ENCODE measurements at regions not wholly inside any gene's neighbourhood (a gene's known extent, or its start where the extent isn't known, plus 50 kb on each side); places are given as distances from the start of the nearest gene placed in this dataset.
"Not testable (repeated sequence)": the region's sequence is repeated elsewhere in the genome, so short reads cannot be mapped to it uniquely, and the experiment has no call there.

DNA sequence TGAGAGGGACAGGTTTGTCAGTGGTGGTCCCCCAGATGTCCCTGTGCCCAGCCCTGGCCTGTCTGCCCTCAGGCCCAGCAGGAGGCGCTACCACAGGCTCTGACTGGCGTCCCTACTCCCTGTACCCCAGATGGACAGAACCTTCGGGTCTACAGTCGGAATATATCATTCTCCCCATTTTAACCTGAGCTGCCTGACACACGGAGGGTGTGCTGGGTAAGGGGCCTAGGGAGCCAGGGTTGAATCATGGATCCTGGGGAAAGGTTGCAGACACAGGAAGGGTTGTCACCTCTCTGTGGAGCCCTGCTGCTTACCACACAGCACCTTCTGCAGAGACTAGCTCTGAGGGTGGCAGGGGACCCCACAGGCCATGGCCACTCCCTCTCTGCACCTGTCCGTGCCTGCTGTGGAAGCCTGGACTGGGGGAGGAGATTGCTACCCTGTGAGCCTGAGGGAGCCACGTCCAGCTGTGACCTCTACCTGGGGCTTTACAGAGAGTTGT, 162.2 kb upstream of the ZNF267 start:
- DNase-seq (ENCODE audit: low spot score in 2 of 2) = no peak
- Mint-ChIP-seq H3K27ac (peak overlapping the region in 1 of 2 donors; percentile 100), H3K36me3 (peaks cover 28 to 52% of the 10 kb centered on the region in 2 donors)

DNA sequence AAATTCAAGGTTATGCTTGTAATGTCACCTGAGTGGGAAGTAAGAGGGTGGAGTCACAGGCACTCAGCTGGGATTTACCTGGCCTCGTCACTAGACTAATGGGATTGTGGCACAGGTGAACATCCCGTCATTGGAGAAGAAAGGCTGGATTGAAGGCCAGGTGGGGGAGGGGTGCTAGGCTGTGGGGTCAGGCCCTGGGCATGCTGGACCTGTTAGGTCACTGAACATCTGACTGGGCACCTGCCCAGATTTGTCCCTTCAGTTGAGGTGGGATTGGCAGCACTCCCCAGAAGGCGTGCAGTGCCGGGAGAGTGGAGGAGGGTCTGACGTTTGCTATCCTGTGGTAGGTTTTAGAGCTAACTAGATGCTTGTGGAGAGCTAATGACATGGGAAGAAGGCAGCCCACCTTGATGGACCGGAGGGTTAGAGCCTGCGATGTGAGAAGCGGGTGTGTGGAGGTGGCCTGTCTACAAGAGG, 161.5 kb upstream of the ZNF267 start:
- Mint-ChIP-seq H3K9me3 (no peaks in the 10 kb centered on the region), H3K36me3 (peaks cover 28 to 59% of the 10 kb centered on the region in 2 donors), H3K27ac (peak overlapping the region; percentile 85 to 100)
- DNase-seq (ENCODE audit: low spot score in 2 of 2) (no peak), ATAC-seq (no peak)

More for the DNA sequence above, 162.2 kb upstream of the ZNF267 start:
- no peaks in the 10 kb centered on the region for H3K9me3 Mint-ChIP-seq
- ATAC-seq = no peak

DNA sequence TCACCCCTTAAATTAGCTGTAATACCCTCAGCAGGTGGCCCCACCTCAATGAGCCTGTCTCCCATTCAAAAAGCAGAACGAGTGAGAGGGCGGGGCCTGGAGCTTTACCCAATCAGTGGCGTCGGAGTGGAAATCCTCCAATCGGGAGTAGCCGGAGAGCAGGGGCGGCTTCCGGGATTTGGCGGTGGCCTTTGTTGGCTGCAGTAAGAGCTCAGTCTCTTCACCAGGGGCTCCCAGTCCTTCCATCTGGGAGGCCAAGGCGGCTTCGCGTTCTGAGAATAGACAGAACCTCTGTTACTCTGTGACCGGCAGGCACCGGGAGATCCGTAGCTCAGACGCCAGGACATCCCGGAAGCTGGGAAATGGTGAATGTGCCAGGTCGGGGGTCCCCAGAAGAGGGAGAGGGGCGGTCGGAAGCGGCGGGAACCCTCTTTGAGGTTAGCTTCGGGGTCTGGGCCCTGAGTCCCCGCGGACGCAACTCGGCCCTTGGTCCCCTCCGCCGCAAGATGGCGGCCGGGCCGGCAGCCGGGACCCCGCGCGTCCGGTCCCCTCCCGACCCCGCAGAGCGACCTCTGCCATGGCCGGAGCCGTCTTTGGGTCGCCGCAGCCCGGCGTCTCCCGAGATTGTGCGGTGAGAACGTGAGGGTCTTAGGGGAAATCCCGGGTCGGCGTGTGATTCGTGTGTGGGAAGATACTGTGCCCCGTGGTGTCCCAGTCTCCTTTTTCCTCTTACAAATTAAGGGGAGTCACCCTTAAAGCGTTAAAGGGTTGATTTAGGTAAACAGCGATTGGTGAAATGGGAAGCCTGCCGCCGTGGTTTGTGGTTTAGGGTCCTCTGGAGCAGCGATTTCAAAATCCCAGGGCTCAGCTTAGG, 160.3 kb upstream of the ZNF267 start:
- Mint-ChIP-seq H3K27ac (peak overlapping the region; percentile 100), H3K9me3 (no peaks in the 10 kb centered on the region), H3K36me3 (peaks cover 32 to 60% of the 10 kb centered on the region in 2 donors)
- DNase-seq (ENCODE audit: low spot score in 2 of 2) (peak; percentile 87 to 88), ATAC-seq (peak; percentile 84 to 88)

DNA sequence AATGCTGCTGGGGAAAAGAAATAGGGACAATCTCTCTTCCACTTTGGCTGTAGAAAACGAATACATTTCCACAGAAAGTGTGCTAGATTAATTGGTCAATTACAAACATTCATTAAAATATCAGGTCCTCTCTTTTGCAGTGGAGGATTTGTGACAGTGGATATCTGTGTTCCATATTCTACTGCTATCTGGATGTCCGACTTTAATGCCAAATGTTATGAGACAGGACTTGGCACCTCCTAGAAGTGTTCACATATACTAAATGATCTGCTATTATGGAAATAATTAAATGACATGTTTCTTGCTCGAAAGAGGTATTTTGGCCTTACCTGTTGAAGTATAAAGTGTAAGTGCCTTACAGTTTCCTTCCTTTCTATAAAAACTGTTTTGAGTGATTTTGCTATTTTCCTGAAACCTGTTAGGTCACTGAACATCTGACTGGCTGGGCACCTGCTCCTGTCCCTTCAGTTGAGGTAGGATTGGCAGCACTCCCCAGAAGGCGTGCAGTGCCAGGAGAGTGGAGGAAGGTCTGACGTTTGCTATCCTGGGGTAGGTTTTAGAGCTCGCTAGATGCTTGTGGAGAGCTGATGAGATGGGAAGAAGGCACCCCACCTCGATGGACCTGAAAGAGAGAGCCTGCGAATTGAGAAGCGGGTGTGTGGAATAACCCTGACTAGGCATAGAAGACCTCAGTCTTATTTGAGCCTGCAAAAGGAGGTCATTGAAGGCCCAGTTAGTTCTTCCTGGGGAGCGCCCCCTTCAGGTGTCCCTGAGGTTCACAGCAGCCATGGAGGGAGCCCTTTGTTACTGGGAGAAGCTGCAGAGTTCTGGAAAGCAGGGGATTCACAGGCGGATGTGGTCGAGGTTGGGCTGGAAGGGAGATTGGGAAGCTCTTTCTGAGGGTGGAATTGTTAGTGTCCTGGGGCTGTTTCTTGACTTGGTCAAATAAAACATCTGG, 159.4 kb upstream of the ZNF267 start:
- peaks cover 38 to 60% of the 10 kb centered on the region in 2 donors for H3K36me3 Mint-ChIP-seq
- no peak for DNase-seq (ENCODE audit: low spot score in 2 of 2)

DNA sequence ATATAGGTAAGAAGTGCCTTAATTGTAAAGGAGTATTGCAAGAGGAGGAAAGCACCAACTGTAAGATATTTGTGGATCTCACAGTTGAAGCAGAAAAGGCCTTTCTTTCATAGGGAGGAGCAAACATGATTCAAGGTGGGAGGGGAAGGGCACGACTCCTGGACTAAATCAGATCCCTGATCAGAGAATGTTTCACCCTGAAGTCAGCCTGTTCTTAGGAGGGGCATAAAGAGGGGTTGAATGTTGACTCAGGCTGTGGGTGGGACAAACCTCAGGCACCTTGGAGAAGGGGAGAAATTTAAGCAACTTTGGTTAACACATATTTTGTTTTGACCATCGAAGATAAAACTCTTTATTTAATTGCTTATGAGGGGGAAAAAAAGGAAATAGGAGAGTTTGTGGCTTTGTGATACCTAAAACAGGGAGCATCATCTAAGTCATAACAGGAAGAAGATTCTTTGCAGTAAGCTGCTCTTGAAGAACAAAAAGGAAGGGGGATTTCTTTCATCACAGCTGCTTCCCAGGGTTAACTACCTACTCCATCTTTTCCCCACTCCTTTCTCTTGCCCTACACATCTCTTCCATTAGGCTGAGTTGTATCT, 158.6 kb upstream of the ZNF267 start:
- H3K36me3 Mint-ChIP-seq = peaks cover 39 to 65% of the 10 kb centered on the region in 2 donors
- H3K27ac Mint-ChIP-seq = peak overlapping the region; percentile 93 to 100
- ATAC-seq = peak; percentile 40 to 52
- no peaks in the 10 kb centered on the region for H3K9me3 Mint-ChIP-seq
- no peak for DNase-seq (ENCODE audit: low spot score in 2 of 2)

More for the DNA sequence above, 159.4 kb upstream of the ZNF267 start:
- H3K9me3 Mint-ChIP-seq = no peaks in the 10 kb centered on the region
- ATAC-seq = no peak
- H3K27ac Mint-ChIP-seq = peak overlapping the region; percentile 93 to 100

DNA sequence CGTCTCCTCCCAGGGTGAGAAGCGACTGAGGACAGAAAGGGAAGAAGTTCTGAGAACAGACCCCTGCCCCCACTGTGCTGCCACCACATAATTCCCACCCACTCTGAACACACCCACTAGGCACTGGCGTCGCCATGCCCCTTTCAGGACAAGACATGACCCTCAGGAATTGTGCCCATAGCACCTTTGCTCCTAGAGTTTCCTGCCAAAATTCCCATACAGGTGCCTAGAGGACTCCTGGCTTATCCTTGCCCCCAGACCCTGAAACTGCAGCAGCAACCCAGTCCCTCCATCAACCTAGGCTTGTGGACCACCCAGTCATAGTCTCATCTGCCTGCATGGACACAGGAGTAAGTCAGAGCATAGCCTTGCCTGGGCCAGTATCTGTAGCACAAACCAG, 157.7 kb upstream of the ZNF267 start:
- H3K27ac Mint-ChIP-seq = peak overlapping the region; percentile 93 to 100
- H3K36me3 Mint-ChIP-seq = peaks cover 46 to 72% of the 10 kb centered on the region in 2 donors
- no peak for ATAC-seq
- no peaks in the 10 kb centered on the region for H3K9me3 Mint-ChIP-seq
- no peak for DNase-seq (ENCODE audit: low spot score in 2 of 2)

DNA sequence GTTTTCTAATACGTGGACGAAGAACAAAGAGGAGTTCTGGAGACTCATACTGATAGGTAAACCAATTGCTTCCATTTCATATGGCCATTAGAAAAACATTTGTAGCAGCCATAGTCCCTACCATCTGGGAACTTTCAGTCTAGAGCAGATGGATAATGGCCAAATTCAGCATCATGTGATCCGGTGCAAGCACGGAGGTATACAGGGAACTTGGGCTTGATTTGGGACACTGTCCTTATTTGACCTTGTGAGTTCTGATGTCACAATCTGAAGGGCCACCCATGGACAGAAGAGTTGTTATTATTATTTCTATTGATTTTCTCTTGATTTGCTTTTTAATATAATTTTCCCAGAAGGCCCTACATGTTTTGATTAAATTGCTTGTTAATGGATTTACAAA, 154.6 kb upstream of the ZNF267 start:
- Mint-ChIP-seq H3K36me3 (peaks cover 51 to 79% of the 10 kb centered on the region in 2 donors), H3K9me3 (peaks cover 0 to 8% of the 10 kb centered on the region in 2 donors), H3K27ac (no peak overlapping the region)
- DNase-seq (ENCODE audit: low spot score in 2 of 2) = no peak
- no peak for ATAC-seq

DNA sequence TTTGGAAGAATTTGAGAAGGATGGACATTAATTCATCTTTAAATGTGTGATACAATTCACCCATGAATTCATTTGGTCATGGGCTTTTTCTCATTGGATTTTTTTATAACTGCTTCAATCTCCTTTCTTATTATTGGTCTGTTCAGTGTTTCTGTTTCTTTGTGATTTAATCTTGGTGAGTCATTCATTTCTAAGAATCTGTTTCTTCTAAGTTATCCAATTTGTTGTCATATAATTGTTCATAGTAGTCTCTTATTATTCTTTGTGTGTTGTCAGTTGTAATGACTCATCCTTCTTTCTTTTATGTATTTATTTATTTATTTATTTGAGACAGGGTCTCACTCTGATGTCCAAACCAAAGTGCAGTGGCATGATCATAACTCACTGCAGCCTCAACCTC, 146.1 kb upstream of the ZNF267 start:
- ATAC-seq = peak in 1 of 2 donors; percentile 60
- Mint-ChIP-seq H3K9me3 (peaks cover 41% of the 10 kb centered on the region in 2 donors), H3K36me3 (peaks cover 74 to 88% of the 10 kb centered on the region in 2 donors), H3K27ac (no peak overlapping the region)
- DNase-seq (ENCODE audit: low spot score in 2 of 2) = no peak

DNA sequence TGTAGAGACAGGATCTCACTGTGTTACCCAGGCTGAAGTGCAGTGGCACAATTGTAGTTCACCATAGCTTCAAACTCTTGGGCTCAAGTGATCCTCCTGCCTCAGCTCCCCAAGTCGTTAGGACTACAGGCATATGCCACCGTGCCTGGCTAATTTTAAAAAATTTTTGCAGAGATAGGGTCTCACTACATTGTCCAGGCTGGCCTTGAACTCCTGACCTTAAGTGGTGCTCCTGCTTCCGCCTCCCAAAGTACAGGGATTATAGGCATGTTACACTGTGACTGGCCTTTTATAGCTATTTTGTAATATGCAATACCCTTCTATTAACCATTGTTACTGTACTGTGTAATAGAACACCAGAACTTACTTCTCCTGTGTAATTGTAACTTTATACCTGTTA, 139.3 kb upstream of the ZNF267 start:
- Mint-ChIP-seq H3K9me3 (peaks cover 44 to 47% of the 10 kb centered on the region in 2 donors), H3K36me3 (peaks cover 76 to 91% of the 10 kb centered on the region in 2 donors), H3K27ac (no peak overlapping the region)
- no peak for ATAC-seq
- no peak for DNase-seq (ENCODE audit: low spot score in 2 of 2)

DNA sequence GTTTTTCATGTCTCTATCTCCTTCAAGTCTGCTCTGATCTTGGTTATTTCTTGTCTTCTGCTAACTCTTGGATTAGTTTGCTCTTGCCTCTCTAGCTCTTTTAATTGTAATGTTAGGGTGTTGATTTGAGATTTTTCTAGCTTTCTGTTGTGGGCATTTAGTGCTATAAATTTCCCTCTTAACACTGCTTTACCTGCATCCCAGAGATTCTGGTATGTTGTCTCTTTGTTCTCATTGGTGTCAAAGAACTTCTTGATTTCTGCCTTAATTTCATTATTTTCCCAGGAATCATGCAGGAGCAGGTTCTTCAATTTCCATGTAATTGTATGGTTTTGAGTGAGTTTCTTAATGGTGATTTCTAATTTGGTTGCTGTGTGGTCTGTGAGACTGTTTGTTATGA, 128.5 kb upstream of the ZNF267 start:
- not testable (repeated sequence) for DNase-seq (ENCODE audit: low spot score in 2 of 2); ATAC-seq; H3K27ac Mint-ChIP-seq
- H3K9me3 Mint-ChIP-seq = peaks cover 52 to 63% of the 10 kb centered on the region in 2 donors
- peaks cover 93 to 97% of the 10 kb centered on the region in 2 donors for H3K36me3 Mint-ChIP-seq

DNA sequence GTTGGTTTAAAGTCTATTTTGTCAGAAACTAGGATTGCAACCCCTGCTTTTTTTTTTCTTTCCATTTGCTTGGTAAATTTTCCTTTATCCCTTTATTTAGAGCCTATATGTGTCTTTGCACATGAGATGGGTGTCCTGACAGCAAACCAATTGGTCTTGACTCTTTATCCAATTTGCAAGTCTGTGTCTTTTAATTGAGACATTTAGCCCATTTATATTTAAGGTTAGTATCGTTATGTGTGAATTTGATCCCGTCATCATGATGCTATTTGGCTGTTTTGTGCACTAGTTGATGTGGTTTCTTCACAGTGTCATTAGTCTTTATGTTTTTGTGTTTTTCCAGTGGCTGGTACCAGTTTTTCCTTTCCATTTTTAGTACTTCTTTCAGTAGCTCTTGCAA, 127.7 kb upstream of the ZNF267 start:
- Mint-ChIP-seq H3K9me3 (peaks cover 57 to 61% of the 10 kb centered on the region in 2 donors), H3K27ac (no peak overlapping the region), H3K36me3 (peaks cover 92 to 96% of the 10 kb centered on the region in 2 donors)
- ATAC-seq (no peak), DNase-seq (ENCODE audit: low spot score in 2 of 2) (no peak)

DNA sequence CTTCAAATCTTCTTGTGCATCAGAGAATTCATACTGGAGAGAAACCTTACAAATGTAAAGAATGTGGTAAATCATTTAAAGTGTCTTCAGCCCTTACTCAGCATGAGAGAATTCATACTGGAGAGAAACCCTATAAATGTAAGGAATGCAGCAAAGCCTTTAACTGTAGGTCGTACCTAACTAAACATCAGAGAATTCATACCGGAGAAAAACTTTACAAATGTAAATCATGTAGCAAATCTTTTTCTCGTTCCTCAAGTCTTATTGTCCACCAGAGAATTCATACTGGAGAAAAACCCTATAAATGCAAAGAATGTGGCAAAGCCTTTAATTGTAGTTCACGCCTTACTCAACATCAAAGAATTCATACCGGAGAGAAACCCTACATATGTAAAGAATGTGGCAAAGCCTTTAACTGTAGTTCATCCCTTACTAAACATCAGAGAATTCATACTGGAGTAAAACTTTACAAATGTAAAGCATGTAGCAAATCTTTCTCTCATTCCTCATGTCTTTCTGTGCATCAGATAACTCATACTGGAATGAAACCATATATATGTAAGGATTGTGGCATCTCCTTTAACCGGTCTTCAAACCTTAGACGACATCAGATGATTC, 118.5 kb upstream of the ZNF267 start:
- Mint-ChIP-seq H3K36me3 (peaks cover 74 to 86% of the 10 kb centered on the region in 2 donors), H3K27ac (no peak overlapping the region), H3K9me3 (peaks cover 55 to 58% of the 10 kb centered on the region in 2 donors)
- ATAC-seq (no peak), DNase-seq (ENCODE audit: low spot score in 2 of 2) (no peak)

DNA sequence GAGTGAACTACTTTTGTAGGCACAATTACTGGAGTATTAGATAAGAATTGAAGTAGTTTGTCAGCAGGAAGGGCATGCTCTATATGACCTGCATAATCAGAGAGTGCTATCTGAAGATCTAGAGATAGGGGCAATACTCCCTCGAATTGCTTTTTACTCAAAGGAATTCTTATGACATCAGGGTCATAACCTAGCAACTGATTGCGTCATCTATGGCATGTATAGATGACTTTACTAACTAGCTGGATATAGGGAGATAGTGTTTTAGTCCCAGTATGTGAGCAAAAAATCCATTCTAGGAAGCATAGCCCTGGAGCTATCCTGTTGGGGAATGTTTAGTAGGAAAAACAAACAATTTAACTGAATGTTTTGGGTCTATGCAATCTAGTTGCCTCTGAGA, 109.5 kb upstream of the ZNF267 start:
- Mint-ChIP-seq H3K27ac (no peak overlapping the region), H3K36me3 (peaks cover 58 to 59% of the 10 kb centered on the region in 2 donors), H3K9me3 (peaks cover 36 to 42% of the 10 kb centered on the region in 2 donors)
- ATAC-seq (no peak), DNase-seq (ENCODE audit: low spot score in 2 of 2) (no peak)

DNA sequence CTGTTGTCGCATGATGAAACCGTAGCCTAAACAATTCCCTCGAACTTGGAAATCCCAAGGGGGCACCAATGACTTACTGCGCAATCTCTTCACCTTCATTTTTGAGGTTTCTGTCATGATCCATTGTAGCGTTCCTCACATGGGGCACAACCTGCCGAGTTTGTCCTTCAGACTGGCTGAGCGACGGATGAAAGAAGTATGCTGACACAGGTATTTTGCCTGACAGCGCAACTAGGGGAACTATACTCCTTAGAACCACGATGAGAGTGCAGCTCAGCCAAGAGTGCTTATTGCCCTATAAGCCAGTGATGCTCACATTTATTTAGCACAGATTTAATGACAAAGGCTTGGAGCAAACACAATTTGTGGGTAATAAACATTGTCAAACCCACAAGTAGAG, 106.3 kb upstream of the ZNF267 start:
- Mint-ChIP-seq H3K36me3 (peaks cover 41 to 59% of the 10 kb centered on the region in 2 donors), H3K9me3 (peaks cover 36 to 40% of the 10 kb centered on the region in 2 donors), H3K27ac (no peak overlapping the region)
- no peak for DNase-seq (ENCODE audit: low spot score in 2 of 2)
- ATAC-seq = no peak

DNA sequence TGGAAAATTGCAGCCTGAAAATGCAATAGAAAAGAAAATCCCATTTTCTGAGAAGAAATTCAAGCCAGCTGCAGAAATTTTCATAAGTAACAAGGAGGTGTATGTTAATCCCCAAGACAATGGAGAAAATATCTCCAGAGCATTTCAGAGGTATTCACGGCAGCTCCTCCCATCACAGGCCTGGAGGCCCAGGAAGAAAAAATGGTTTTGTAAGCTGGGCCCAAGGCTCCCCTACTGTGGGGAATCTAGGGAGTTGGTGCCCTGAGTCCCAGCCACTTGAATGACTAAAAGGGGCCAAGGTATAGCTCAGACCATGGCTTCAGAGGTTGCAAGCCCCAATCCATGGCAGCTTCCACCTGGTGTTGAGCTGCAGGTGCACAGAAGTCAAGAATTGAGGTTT, 93.3 kb upstream of the ZNF267 start:
- Mint-ChIP-seq H3K27ac (no peak overlapping the region), H3K9me3 (peaks cover 34 to 52% of the 10 kb centered on the region in 2 donors), H3K36me3 (peaks cover 41 to 54% of the 10 kb centered on the region in 2 donors)
- no peak for ATAC-seq
- no peak for DNase-seq (ENCODE audit: low spot score in 2 of 2)

DNA sequence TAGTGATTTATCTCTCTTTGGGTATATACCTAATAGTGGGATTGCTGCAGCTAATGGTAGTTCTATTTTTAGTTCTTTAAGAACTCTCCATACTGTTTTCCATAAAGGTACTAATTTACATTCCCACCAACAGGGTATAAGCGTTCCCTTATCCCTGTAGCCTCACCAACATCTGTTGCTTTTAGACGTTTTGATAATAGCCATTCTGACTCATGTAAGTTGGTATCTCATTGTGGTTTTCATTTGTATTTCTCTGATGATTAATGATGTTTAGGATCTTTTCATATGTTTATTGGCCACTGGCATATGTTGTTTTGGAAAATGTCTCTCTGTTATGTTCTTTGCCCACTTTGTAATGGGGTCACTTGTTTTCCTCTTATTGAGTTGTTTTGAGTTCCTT, 88.5 kb upstream of the ZNF267 start:
- H3K9me3 Mint-ChIP-seq = peaks cover 42 to 56% of the 10 kb centered on the region in 2 donors
- DNase-seq (ENCODE audit: low spot score in 2 of 2) (no peak), ATAC-seq (no peak)
- no peak overlapping the region for H3K27ac Mint-ChIP-seq
- peaks cover 35 to 55% of the 10 kb centered on the region in 2 donors for H3K36me3 Mint-ChIP-seq
